ENCODE measurements at regions not wholly inside any gene's neighbourhood (a gene's known extent, or its start where the extent isn't known, plus 50 kb on each side); places are given as distances from the start of the nearest gene placed in this dataset.
"Not testable (repeated sequence)": the region's sequence is repeated elsewhere in the genome, so short reads cannot be mapped to it uniquely, and the experiment has no call there.

DNA sequence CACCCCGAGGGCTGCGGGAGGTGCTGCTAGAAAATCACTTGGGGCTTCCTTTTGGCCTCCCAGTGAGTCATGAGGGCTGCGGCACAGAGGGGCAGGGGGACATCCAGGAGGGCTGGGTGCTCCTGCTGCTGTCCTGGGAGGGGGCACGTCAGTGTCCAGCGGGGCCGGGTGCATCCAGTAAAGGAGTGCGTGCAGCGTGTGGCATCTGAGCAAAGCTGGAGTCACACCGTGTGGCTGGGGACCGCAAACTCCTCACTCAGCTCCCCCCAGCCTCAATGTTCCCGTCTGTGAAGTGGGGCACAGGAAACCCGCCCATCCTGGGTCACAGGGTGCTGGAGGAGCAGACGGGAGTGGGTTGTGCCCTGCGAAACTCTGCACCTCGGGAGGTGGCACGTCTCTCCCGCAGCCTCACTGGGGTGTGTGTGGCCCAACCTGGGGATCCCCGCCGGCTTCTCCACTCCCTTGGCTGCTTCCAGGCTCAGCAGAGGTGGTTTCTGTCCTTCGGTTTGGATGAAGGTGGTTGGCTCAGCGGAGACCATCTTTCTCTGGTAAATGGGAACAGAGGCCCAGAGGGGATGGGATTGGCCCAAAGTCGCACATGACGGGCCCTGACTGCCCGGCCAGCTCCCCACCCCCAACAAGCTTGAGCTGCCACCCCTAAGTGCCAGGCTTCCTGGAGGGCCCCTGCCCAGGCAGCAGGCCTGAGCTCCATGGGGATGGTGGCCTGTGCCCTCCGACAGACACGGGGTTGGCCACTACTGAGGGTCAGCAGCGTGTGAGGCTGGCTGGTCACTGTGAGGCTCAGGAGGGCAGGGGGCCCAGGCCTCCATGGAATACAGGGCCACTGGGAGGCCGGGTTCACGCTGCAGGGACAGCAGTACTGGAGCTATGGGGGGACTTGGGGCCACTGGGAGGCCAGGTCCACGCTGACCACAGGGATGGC lies 114.9 kb downstream of the NPIPB11 start:
- H3K27me3 ChIP-seq; intact Hi-C loops (cut with DNase I; ENCODE audit: low total_unique reads); H3K9me3 ChIP-seq; H3K4me3 ChIP-seq; H3K36me3 ChIP-seq: not testable (repeated sequence)
- DNase-seq: peak; percentile 47
- H3K4me1 ChIP-seq: peaks cover 0 to 20% of the 10 kb centered on the region in 2 donors
- peak overlapping the region; percentile 93 to 94 for H3K27ac ChIP-seq

DNA sequence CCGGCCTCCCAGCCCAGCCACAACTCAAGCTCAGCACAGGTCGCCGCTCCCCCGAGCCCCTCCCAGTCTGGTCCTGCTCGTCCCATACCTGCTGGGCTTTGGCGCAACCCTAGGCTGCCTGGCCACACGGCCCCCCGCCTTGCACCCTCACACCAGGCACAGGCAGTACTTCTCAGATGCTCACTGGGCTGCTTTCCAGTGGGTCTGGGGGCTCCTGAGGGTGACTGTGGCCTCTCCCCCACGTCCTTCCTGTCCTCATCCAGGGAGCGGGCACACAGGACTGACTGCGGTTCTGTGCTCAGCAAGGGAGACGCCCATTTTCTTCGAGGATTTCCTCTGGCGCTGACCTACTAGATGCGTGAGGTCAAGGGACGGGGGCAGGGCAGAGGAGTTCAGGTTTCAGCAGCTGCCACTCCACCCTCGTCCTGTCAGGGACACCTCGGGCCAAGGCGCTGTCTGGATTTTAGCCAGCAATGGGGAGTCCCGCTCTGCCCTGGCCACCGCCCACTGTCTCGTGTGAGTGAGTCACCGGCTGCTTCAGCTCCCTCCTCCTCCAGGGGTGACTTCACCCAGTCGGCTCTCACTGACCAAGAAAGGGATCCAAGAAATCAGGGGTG lies 115.8 kb downstream of the NPIPB11 start:
- intact Hi-C loops (cut with DNase I; ENCODE audit: low total_unique reads): no loop called here
- Histone ChIP-seq H3K9me3 (no peaks in the 10 kb centered on the region), H3K4me1 (peaks cover 0 to 20% of the 10 kb centered on the region in 2 donors), H3K27ac (peak overlapping the region; percentile 93 to 94), H3K36me3 (no peaks in the 10 kb centered on the region), H3K4me3 (peak overlapping the region; percentile 21 to 28), H3K27me3 (no peaks in the 10 kb centered on the region)
- DNase-seq: peak; percentile 96 to 98
- TF ChIP-seq POLR2A (IDR thresholded peaks at IDR 0.05): peak in 1 of 2 donors; percentile 13
- TF ChIP-seq, protein P1, sequence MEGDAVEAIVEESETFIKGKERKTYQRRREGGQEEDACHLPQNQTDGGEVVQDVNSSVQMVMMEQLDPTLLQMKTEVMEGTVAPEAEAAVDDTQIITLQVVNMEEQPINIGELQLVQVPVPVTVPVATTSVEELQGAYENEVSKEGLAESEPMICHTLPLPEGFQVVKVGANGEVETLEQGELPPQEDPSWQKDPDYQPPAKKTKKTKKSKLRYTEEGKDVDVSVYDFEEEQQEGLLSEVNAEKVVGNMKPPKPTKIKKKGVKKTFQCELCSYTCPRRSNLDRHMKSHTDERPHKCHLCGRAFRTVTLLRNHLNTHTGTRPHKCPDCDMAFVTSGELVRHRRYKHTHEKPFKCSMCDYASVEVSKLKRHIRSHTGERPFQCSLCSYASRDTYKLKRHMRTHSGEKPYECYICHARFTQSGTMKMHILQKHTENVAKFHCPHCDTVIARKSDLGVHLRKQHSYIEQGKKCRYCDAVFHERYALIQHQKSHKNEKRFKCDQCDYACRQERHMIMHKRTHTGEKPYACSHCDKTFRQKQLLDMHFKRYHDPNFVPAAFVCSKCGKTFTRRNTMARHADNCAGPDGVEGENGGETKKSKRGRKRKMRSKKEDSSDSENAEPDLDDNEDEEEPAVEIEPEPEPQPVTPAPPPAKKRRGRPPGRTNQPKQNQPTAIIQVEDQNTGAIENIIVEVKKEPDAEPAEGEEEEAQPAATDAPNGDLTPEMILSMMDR (IDR thresholded peaks at IDR 0.05): no peak

DNA sequence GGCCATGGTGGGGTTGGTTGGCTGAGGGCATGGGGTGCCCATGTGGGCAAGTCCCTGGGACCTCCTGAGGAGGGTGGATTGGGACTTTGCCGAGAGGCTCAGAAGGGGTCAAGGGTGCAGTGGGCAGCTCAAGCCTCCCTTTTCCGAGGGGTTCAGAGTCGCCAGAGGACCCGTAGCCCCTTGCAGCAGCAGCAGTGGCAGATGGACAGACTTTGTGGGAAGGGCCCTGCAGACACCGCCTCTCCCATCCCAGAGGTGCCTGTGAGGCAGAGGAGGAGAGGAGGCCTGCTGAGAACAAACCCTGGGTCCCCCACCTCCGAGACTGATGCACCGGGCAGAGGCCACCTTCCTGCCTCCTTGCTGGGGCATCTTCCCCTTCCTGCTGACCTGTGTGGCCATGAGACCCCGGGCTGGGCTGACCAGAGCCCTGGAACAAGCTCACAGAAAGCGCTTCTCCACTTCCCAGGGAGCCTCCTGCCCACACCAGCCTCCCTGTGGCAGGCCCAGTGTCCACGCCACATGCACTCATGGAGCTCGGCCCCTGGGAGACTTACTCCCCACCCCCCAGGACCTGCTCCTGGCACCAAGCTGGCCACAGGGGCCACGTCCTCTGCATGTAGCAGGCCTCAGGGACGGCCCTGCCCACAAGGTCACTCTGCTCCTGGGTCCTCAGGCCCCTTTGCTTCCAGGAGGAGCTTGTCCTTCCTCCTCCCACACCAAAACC lies 116.8 kb downstream of the NPIPB11 start:
- Histone ChIP-seq H3K4me1 (peaks cover 0 to 20% of the 10 kb centered on the region in 2 donors), H3K27ac (peak overlapping the region; percentile 93 to 94)
- peak in 1 of 2 donors; percentile 32 for DNase-seq
- intact Hi-C loops (cut with DNase I; ENCODE audit: low total_unique reads); H3K27me3 ChIP-seq; H3K9me3 ChIP-seq; H3K4me3 ChIP-seq; H3K36me3 ChIP-seq: not testable (repeated sequence)

DNA sequence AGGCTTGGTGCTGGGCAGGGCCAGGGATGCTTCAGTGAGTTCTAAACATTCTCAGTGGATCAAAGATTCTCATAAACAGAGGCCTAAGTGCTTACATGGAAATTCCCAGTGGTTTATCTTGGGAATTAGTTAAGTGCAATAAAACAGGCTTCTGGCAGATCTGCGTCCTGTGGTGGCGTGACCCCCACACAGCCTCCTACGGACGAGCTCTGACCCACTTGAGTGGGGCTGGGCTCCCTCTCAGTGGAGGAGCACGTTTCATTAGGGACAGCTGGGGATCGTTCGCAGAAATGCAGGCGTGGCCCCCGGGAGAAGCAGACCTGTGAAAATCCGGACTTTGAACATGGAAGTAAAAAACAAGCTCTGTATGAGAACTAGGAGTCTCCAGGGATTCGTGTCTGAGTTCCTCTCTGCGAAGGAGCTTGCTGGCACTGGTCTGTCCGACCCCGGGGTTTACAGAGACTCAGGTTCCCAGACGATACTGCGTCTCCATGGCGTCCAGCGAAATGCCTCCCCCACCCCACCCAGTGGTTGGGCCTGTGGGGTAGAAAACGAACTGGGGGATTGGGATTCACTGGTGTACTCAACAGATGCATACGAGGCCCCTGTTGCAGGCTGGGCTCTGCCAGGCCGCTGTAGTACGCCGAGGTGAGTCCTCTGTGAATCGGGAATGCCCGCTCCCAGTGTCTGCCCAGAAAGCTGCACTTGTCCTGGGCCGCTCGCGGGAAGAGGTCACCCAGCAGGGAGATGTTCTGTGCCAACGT lies 117.6 kb downstream of the NPIPB11 start:
- DNase-seq: peak; percentile 86 to 88
- H3K4me3 ChIP-seq; H3K27me3 ChIP-seq; H3K36me3 ChIP-seq; H3K9me3 ChIP-seq; intact Hi-C loops (cut with DNase I; ENCODE audit: low total_unique reads): not testable (repeated sequence)
- Histone ChIP-seq H3K4me1 (peaks cover 0 to 20% of the 10 kb centered on the region in 2 donors), H3K27ac (peak overlapping the region; percentile 93 to 94)
- TF ChIP-seq POLR2A (IDR thresholded peaks at IDR 0.05): peak in 1 of 2 donors; percentile 11

DNA sequence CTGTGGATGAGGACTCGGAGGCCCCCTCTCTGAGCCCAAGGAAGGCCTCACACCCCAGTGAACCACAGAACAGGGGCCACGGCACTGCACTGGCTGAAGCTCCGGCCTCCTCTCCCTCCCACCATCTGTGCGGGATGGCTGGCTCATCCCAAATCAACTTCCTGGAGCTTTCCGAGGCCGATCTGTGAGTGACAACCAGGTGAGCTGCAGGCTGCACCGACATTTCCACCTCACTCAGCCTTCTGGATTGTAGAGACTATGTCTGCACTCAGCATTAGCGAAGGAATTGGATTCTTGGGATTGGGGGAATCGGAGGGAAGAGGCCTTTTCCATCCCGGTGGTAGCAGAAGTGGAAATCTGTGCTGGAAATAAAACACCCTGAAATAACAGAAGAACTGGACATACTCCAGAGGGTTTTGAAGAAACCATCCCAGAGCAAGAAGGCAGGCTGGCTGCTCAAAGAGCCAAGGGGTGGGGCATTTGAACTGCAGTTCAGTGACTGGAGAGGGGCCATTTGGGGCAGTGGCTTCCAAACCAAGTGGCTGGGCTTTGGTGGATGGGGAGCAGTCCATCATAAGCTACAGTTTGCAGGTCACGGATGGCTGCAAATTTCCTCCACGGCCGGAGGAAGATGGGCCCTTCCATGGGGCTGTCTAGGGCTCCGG lies 118.5 kb downstream of the NPIPB11 start:
- peak; percentile 41 to 49 for DNase-seq
- H3K9me3 ChIP-seq; H3K36me3 ChIP-seq; H3K27me3 ChIP-seq; intact Hi-C loops (cut with DNase I; ENCODE audit: low total_unique reads); H3K4me3 ChIP-seq: not testable (repeated sequence)
- Histone ChIP-seq H3K4me1 (peaks cover 0 to 20% of the 10 kb centered on the region in 2 donors), H3K27ac (peak overlapping the region; percentile 93 to 94)

DNA sequence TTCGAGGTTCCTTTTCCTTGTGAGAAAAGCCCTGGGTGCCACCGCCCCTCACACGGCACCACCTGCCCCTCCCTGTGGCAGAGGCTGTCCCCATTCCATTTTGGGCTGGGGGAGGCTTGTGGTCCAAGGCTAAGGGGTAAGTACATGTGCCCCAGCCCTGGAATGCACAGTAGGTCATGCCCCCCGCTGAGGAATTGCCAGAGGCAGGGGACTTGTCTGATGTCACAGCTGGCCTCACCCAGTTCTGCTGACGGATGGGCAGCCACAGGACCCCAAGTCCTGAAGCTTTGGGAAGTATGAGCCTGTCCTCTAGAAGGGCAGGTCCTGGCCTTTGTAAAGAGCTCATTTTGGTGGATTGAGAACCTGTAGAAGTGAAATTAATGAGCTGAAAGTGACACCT lies 119.3 kb downstream of the NPIPB11 start:
- H3K27me3 ChIP-seq; H3K4me3 ChIP-seq; H3K9me3 ChIP-seq; H3K36me3 ChIP-seq; intact Hi-C loops (cut with DNase I; ENCODE audit: low total_unique reads): not testable (repeated sequence)
- peak in 1 of 2 donors; percentile 34 for DNase-seq
- H3K4me1 ChIP-seq: peaks cover 0 to 20% of the 10 kb centered on the region in 2 donors
- peak overlapping the region; percentile 93 to 94 for H3K27ac ChIP-seq

DNA sequence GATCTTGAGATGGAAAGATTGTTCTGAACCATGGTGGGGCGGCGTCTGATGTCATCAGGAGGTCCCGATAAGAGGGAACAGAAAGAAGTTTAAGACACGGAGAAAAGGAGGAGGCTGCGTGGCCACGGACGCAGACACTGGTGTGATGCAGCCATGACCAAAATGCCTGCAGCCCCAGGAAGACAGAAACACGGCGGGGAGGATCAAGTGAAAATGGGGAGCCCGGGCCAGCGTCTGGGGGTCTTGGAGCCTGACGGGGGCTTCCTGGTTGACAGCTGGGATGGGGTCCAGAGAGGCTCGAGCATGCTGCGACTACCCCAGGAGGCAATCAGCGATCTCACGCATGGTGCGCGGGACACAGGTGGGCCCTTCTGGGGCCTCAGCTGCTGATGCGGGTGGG lies 119.7 kb downstream of the NPIPB11 start:
- H3K4me3 ChIP-seq; H3K27me3 ChIP-seq; H3K36me3 ChIP-seq; H3K9me3 ChIP-seq; intact Hi-C loops (cut with DNase I; ENCODE audit: low total_unique reads); DNase-seq: not testable (repeated sequence)
- H3K27ac ChIP-seq: peak overlapping the region; percentile 93 to 94
- H3K4me1 ChIP-seq: peaks cover 0 to 20% of the 10 kb centered on the region in 2 donors

DNA sequence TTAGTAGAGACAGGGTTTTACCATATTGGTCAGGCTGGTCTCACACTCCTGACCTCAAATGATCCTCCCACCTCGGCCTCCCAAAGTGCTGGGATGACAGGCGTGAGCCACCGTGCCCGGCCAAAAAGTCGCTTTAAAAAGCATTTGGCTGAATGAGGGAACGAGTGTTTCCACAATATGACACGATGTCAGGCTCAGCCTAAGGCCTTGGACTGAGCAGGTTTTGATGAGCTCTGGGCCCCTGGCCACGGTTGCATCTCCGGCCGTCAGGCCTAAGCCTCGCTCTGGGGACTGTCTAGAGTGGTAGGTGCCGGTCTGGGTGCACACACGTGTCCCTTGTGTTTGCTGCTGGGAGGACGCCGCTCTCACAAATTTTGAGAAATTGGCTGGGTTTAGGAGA lies 120.3 kb downstream of the NPIPB11 start:
- H3K36me3 ChIP-seq; intact Hi-C loops (cut with DNase I; ENCODE audit: low total_unique reads); H3K27ac ChIP-seq; H3K27me3 ChIP-seq; DNase-seq; H3K4me3 ChIP-seq; H3K9me3 ChIP-seq: not testable (repeated sequence)
- peaks cover 0 to 15% of the 10 kb centered on the region in 2 donors for H3K4me1 ChIP-seq

DNA sequence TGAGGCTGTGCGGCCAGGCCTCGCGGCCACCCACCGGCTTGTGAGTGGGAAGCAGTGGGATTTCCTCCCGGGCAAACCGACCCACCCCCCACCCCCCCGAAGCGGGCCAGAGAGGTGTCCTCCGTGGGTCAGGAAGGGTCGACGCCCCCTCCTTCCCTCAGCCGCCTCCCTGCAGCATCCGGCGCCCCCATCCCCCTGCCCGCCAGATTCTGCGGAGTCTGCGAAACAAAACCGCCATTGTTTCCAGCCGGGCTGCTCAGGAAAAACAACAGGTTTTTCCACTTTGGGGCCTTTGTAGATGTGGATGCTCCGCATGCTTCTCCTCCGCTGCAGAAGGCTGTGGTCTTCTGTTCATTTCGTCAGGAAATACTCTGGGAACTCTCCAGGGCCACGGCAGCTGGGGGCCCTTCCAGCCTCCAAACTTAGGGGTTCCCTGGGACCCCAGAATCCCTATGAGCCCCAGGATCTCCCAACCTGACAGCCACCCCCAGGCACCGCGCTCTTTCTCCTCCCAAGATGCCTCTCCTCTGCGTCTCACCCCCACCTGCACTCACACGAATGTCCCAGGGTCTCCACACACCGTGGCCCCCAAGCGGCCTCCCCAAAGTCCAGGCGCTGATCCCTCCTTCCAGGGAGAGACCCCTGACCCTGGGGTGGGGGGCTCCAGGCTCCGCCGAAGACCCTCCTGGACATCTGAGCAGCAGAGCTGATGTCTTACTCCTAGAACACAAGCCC lies 121.2 kb downstream of the NPIPB11 start:
- intact Hi-C loops (cut with DNase I; ENCODE audit: low total_unique reads); H3K27me3 ChIP-seq; H3K9me3 ChIP-seq; DNase-seq; H3K4me3 ChIP-seq; H3K36me3 ChIP-seq: not testable (repeated sequence)
- peaks cover 0 to 15% of the 10 kb centered on the region in 2 donors for H3K4me1 ChIP-seq
- peak overlapping the region in 1 of 2 donors; percentile 33 for H3K27ac ChIP-seq

DNA sequence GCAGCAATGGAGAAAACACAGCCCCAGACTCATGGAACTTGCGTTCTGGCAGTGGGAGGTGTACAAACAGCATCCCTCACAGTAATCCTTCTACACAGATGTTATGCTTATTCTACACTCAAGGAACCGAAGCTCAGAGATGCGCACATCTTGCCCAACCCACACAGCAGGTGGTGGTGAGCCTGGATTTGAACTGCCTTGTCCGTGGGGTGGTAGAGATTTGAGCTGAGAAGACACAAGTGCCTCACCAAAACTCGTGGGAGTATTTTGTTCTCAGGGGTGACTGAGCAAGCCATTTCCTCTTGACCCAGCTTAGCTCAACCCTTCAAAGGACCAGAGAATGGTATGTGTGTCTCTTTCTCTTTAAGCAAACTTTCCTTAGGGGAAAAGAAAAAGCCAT lies 121.8 kb downstream of the NPIPB11 start:
- H3K9me3 ChIP-seq; H3K4me3 ChIP-seq; DNase-seq; H3K36me3 ChIP-seq; intact Hi-C loops (cut with DNase I; ENCODE audit: low total_unique reads); H3K27me3 ChIP-seq: not testable (repeated sequence)
- Histone ChIP-seq H3K27ac (peak overlapping the region in 1 of 2 donors; percentile 33), H3K4me1 (peaks cover 0 to 15% of the 10 kb centered on the region in 2 donors)

All from uterus (tissue), 3 donors.